GM06990 (cell line): ENCODE measurements at regions not wholly inside any gene's neighbourhood (a gene's known extent, or its start where the extent isn't known, plus 50 kb on each side); places are given as distances from the start of the nearest gene placed in this dataset.

Experiments
- DNase-seq: peaks from one replicate; pipeline ENCODE4 v3.0.0-alpha.2; 2011; ENCODE audit not compliant: insufficient read length; ENCODE audit errors: extremely low read depth
- H3K27me3 ChIP-seq: replicated peaks from 2 replicates; pipeline ENCODE4 v1.6.0; 2011; ENCODE audit warnings: low read length; ENCODE audit not compliant: control insufficient read depth, insufficient read depth
- H3K36me3 ChIP-seq: 2 replicates; pipeline ENCODE4 v1.5.1; 2011; ENCODE audit warnings: low read length; ENCODE audit not compliant: control insufficient read depth, insufficient read depth
- H3K4me3 ChIP-seq: replicated peaks from 2 replicates; pipeline ENCODE4 v1.5.1; 2011; ENCODE audit warnings: low read depth, mild to moderate bottlenecking, control low read depth, low read length
- TF ChIP-seq, protein P1 (sequence below): IDR thresholded peaks from 2 replicates; pipeline ENCODE4 v1.5.1; 2011; ENCODE audit warnings: low read length, control low read depth, mild to moderate bottlenecking, inconsistent platforms; ENCODE audit not compliant: insufficient read depth, poor library complexity, severe bottlenecking

GRCh38 chr2:145669301-145669700 lies 1149.4 kb upstream of the ZEB2 start:
- Histone ChIP-seq H3K36me3 (no peaks in the 10 kb centered on the region), H3K27me3 (no peaks in the 10 kb centered on the region), H3K4me3 (no peak overlapping the region)
- TF ChIP-seq, protein P1, sequence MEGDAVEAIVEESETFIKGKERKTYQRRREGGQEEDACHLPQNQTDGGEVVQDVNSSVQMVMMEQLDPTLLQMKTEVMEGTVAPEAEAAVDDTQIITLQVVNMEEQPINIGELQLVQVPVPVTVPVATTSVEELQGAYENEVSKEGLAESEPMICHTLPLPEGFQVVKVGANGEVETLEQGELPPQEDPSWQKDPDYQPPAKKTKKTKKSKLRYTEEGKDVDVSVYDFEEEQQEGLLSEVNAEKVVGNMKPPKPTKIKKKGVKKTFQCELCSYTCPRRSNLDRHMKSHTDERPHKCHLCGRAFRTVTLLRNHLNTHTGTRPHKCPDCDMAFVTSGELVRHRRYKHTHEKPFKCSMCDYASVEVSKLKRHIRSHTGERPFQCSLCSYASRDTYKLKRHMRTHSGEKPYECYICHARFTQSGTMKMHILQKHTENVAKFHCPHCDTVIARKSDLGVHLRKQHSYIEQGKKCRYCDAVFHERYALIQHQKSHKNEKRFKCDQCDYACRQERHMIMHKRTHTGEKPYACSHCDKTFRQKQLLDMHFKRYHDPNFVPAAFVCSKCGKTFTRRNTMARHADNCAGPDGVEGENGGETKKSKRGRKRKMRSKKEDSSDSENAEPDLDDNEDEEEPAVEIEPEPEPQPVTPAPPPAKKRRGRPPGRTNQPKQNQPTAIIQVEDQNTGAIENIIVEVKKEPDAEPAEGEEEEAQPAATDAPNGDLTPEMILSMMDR = no peak
- DNase-seq = no peak

GRCh38 chr2:145666552-145666951 lies 1146.6 kb upstream of the ZEB2 start:
- no peak for DNase-seq
- Histone ChIP-seq H3K27me3 (no peaks in the 10 kb centered on the region), H3K36me3 (no peaks in the 10 kb centered on the region), H3K4me3 (no peak overlapping the region)
- TF ChIP-seq, protein P1 = no peak

- no peaks in the 10 kb centered on the region for H3K36me3 ChIP-seq
- no peak overlapping the region for H3K4me3 ChIP-seq
- H3K27me3 ChIP-seq = no peaks in the 10 kb centered on the region
- DNase-seq = no peak
- TF ChIP-seq, protein P1 = no peak
Observed at GRCh38 chr2:145657265-145657664, 1137.3 kb upstream of the ZEB2 start.

- Histone ChIP-seq H3K36me3 (no peaks in the 10 kb centered on the region), H3K4me3 (no peak overlapping the region)
- DNase-seq = no peak
Observed at GRCh38 chr2:145655165-145655765, 1135.3 kb upstream of the ZEB2 start.

DNA sequence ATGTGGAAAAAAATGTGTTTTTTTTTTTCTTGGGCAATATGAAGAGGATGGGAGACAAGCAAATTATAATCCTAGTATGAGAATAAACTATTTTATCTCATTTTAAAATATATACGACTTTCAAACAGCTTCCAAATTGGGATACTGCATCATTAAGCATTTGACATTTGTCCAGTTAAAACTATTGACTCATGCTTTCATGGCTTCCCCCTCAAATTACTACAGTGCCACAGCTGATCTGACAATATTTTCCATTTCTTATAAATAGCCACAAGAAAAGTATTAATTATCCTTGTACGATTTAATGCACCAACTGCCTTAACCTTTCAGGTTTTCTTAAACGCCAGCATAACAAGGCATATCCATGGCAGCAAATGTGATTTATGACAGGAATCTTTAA lies 1134.8 kb upstream of the ZEB2 start:
- H3K27me3 ChIP-seq = no peaks in the 10 kb centered on the region
- H3K36me3 ChIP-seq = no peaks in the 10 kb centered on the region
- no peak overlapping the region for H3K4me3 ChIP-seq
- DNase-seq = no peak
- TF ChIP-seq, protein P1 = no peak

More at GRCh38 chr2:145655165-145655765, 1135.3 kb upstream of the ZEB2 start:
- TF ChIP-seq, protein P1 = no peak
- no peaks in the 10 kb centered on the region for H3K27me3 ChIP-seq

DNA sequence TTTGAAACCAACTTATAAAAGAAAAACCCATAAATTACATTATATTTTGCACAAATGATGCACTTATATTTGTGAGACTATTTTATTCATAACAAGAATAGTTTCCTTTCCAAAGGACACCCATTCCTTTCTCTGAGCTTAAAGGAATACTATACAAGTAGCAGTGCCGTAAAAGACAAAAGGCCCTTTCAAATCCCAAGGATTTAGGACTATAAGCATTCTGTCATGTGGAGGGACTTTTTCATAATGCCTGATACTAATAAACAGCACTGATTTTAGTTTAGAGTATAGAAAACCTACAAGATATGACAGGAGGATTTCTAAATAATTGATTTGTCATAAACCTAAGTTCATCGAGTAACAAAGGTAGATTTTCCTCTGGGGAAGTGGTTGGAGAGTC lies 1134.2 kb upstream of the ZEB2 start:
- no peaks in the 10 kb centered on the region for H3K27me3 ChIP-seq
- no peak overlapping the region for H3K4me3 ChIP-seq
- no peaks in the 10 kb centered on the region for H3K36me3 ChIP-seq
- DNase-seq = no peak
- TF ChIP-seq, protein P1 = no peak
